GM12892 (cell line): ENCODE measurements at regions not wholly inside any gene's neighbourhood (a gene's known extent, or its start where the extent isn't known, plus 50 kb on each side); places are given as distances from the start of the nearest gene placed in this dataset.

Experiments
- POLR2A ChIP-seq: IDR thresholded peaks from 2 replicates; pipeline ENCODE4 v1.6.1; 2011; ENCODE audit warnings: low read depth, low read length, control low read depth
- POLR2AphosphoS5 ChIP-seq: IDR thresholded peaks from 2 replicates; pipeline ENCODE4 v1.6.1; 2011; ENCODE audit warnings: low read depth, low read length, control low read depth
- TAF1 ChIP-seq: IDR thresholded peaks from 2 replicates; pipeline ENCODE4 v1.6.1; 2011; ENCODE audit warnings: low read depth, mild to moderate bottlenecking, control low read depth, low read length, borderline replicate concordance

DNA sequence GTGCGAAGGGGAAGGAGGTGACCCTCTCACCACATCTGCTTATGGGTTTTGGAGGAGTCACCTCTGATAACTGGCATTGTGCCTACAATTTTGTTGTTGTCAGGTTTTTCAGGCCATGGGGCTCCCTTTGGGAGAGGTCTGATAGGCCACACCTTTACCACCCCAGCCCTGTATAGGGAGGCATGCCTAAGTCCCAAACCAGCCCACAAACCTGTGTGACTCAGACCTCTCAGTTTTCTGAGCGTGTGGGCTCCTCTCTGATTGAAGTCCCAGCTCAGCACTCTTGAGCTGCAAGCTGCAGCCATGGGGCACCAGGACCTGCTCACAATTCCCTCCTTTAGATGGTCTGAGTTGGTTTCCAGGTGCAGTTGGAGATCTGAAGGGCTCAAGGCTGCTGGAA lies 1429.3 kb upstream of the TMEM132C start:
- TF ChIP-seq POLR2A (no peak), POLR2AphosphoS5 (no peak), TAF1 (no peak)
